CD4-positive, CD25-positive, alpha-beta regulatory T cell (primary cell): ENCODE measurements at regions not wholly inside any gene's neighbourhood (a gene's known extent, or its start where the extent isn't known, plus 50 kb on each side); places are given as distances from the start of the nearest gene placed in this dataset.
"Not testable (repeated sequence)": the region's sequence is repeated elsewhere in the genome, so short reads cannot be mapped to it uniquely, and the experiment has no call there.

Experiments used
- ATAC-seq, 2 donors: fragments of 150-1000 bp; cut with Tn5 transposase; one replicate each; pipeline ENCODE4 v1.10.0; 2021; ENCODE audit warnings: low read depth in 2 of 2, moderate number of reproducible peaks in 2 of 2, moderate library complexity in 1 of 2
- DNase-seq, 3 donors: peaks; one replicate each; pipeline versions ENCODE4 v3.0.0 to v3.0.0-alpha.2; 2012 to 2022; ENCODE audit warnings: mixed read lengths in 1 of 3
- H3K27ac ChIP-seq: one replicate; pipeline ENCODE4 v1.7.0; 2013; ENCODE audit warnings: mild to moderate bottlenecking, low read length; ENCODE audit not compliant: insufficient read depth, poor library complexity, severe bottlenecking
- H3K27me3 ChIP-seq: one replicate; pipeline ENCODE4 v1.7.0; 2013; ENCODE audit warnings: low read length; ENCODE audit not compliant: control insufficient read depth, insufficient read depth
- H3K36me3 ChIP-seq: one replicate; pipeline ENCODE4 v1.7.0; 2013; ENCODE audit warnings: mild to moderate bottlenecking, low read length, moderate library complexity; ENCODE audit not compliant: control insufficient read depth, insufficient read depth
- H3K4me1 ChIP-seq: 2 replicates; pipeline ENCODE4 v1.7.0; 2013; ENCODE audit warnings: mild to moderate bottlenecking, low read length; ENCODE audit not compliant: insufficient read depth, control insufficient read depth, poor library complexity, severe bottlenecking
- H3K4me3 ChIP-seq: one replicate; pipeline ENCODE4 v1.7.0; 2013; ENCODE audit warnings: low read depth, mild to moderate bottlenecking, low read length, moderate library complexity
- H3K9me3 ChIP-seq, 2 experiments: 1 replicate in 1 of 2; 2 replicates in 1 of 2; pipeline ENCODE4 v1.7.0; 2013; ENCODE audit warnings: low read length in 2 of 2, mild to moderate bottlenecking in 1 of 2, moderate library complexity in 1 of 2; ENCODE audit not compliant: control insufficient read depth in 2 of 2
- H3K27ac Mint-ChIP-seq, 3 donors: one replicate each; pipeline ENCODE4 v1.8.0; 2020 to 2022; ENCODE audit warnings: mild to moderate bottlenecking in 3 of 3, mixed read lengths in 3 of 3, moderate library complexity in 2 of 3
- H3K27me3 Mint-ChIP-seq: one replicate; pipeline ENCODE4 v1.8.0; 2022; ENCODE audit warnings: mild to moderate bottlenecking, mixed read lengths
- H3K36me3 Mint-ChIP-seq: one replicate; pipeline ENCODE4 v1.8.0; 2020; ENCODE audit warnings: mixed read lengths
- H3K4me1 Mint-ChIP-seq, 4 donors: one replicate each; pipeline ENCODE4 v1.8.0; 2020 to 2022; ENCODE audit warnings: mixed read lengths in 4 of 4, mild to moderate bottlenecking in 1 of 4
- H3K4me3 Mint-ChIP-seq, 4 donors: one replicate each; pipeline ENCODE4 v1.8.0; 2020 to 2022; ENCODE audit warnings: mild to moderate bottlenecking in 4 of 4, mixed read lengths in 4 of 4, moderate library complexity in 3 of 4
- H3K9me3 Mint-ChIP-seq, 7 donors: one replicate each; pipeline ENCODE4 v1.8.0; 2020 to 2022; ENCODE audit warnings: mixed read lengths in 7 of 7, mild to moderate bottlenecking in 3 of 7, moderate library complexity in 2 of 7

- Mint-ChIP-seq H3K4me3 (no peak overlapping the region), H3K9me3 (peaks cover 0 to 29% (median 10%) of the 10 kb centered on the region in 7 donors), H3K27me3 (no peaks in the 10 kb centered on the region), H3K27ac (no peak overlapping the region), H3K4me1 (no peaks in the 10 kb centered on the region), H3K36me3 (no peaks in the 10 kb centered on the region)
- Histone ChIP-seq H3K27ac (no peak overlapping the region), H3K4me1 (no peaks in the 10 kb centered on the region), H3K9me3 (peaks cover 1 to 3% of the 10 kb centered on the region in 2 experiments), H3K36me3 (no peaks in the 10 kb centered on the region), H3K27me3 (no peaks in the 10 kb centered on the region), H3K4me3 (no peak overlapping the region)
- ATAC-seq (no peak), DNase-seq (no peak)
Observed at GRCh38 chr11:91513734-91514133, 710.9 kb upstream of the FAT3 start.

- Mint-ChIP-seq H3K36me3 (no peaks in the 10 kb centered on the region), H3K9me3 (peaks cover 1 to 18% (median 4%) of the 10 kb centered on the region in 7 donors), H3K4me1 (no peaks in the 10 kb centered on the region), H3K27ac (no peak overlapping the region), H3K27me3 (no peaks in the 10 kb centered on the region), H3K4me3 (no peak overlapping the region)
- ATAC-seq (no peak), DNase-seq (no peak)
- H3K4me1 ChIP-seq: no peaks in the 10 kb centered on the region
- no peaks in the 10 kb centered on the region for H3K27me3 ChIP-seq
- no peak overlapping the region for H3K4me3 ChIP-seq
- H3K9me3 ChIP-seq: no peaks in the 10 kb centered on the region
- no peak overlapping the region for H3K27ac ChIP-seq
- H3K36me3 ChIP-seq: no peaks in the 10 kb centered on the region
Observed at GRCh38 chr11:91497847-91498246, 726.8 kb upstream of the FAT3 start.

- Mint-ChIP-seq H3K27ac (no peak overlapping the region), H3K4me3 (no peak overlapping the region), H3K27me3 (no peaks in the 10 kb centered on the region), H3K4me1 (no peaks in the 10 kb centered on the region), H3K36me3 (no peaks in the 10 kb centered on the region), H3K9me3 (peaks cover 1 to 10% (median 4%) of the 10 kb centered on the region in 7 donors)
- ATAC-seq (no peak), DNase-seq (no peak)
- Histone ChIP-seq H3K4me3 (no peak overlapping the region), H3K36me3 (no peaks in the 10 kb centered on the region), H3K27me3 (no peaks in the 10 kb centered on the region), H3K4me1 (no peaks in the 10 kb centered on the region), H3K9me3 (no peaks in the 10 kb centered on the region), H3K27ac (no peak overlapping the region)
Observed at GRCh38 chr11:91495837-91496236, 728.8 kb upstream of the FAT3 start.

- Histone ChIP-seq H3K36me3 (no peaks in the 10 kb centered on the region), H3K4me3 (no peak overlapping the region), H3K27me3 (no peaks in the 10 kb centered on the region), H3K9me3 (peaks cover 0 to 3% of the 10 kb centered on the region in 2 experiments), H3K27ac (no peak overlapping the region), H3K4me1 (no peaks in the 10 kb centered on the region)
- DNase-seq: no peak
- peaks cover 7 to 28% (median 11%) of the 10 kb centered on the region in 7 donors for H3K9me3 Mint-ChIP-seq
- ATAC-seq: no peak
- H3K4me3 Mint-ChIP-seq: no peak overlapping the region
- H3K4me1 Mint-ChIP-seq: no peaks in the 10 kb centered on the region
- no peak overlapping the region for H3K27ac Mint-ChIP-seq
- no peaks in the 10 kb centered on the region for H3K36me3 Mint-ChIP-seq
- no peaks in the 10 kb centered on the region for H3K27me3 Mint-ChIP-seq
Observed at GRCh38 chr11:91489989-91490388, 734.6 kb upstream of the FAT3 start.

- H3K36me3 Mint-ChIP-seq, H3K27ac Mint-ChIP-seq: not testable (repeated sequence)
Observed at GRCh38 chr11:91483956-91484355, 740.7 kb upstream of the FAT3 start.

GRCh38 chr11:91481875-91482274 is 742.7 kb upstream of the FAT3 start:
- H3K36me3 Mint-ChIP-seq, H3K27ac ChIP-seq, ATAC-seq, H3K27me3 Mint-ChIP-seq, H3K27ac Mint-ChIP-seq, H3K4me3 ChIP-seq, H3K27me3 ChIP-seq, H3K4me3 Mint-ChIP-seq, DNase-seq, H3K4me1 ChIP-seq, H3K36me3 ChIP-seq, H3K4me1 Mint-ChIP-seq, H3K9me3 ChIP-seq: not testable (repeated sequence)
- peaks cover under 1 to 54% (median 8%) of the 10 kb centered on the region in 7 donors for H3K9me3 Mint-ChIP-seq

More at GRCh38 chr11:91483956-91484355, 740.7 kb upstream of the FAT3 start:
- not testable (repeated sequence) for H3K9me3 ChIP-seq, H3K4me1 Mint-ChIP-seq, DNase-seq, H3K4me3 ChIP-seq, H3K27me3 Mint-ChIP-seq, H3K4me1 ChIP-seq, H3K4me3 Mint-ChIP-seq, H3K27ac ChIP-seq, H3K36me3 ChIP-seq, H3K27me3 ChIP-seq, ATAC-seq
- H3K9me3 Mint-ChIP-seq: peaks cover 3 to 42% (median 8%) of the 10 kb centered on the region in 7 donors

- no peak for DNase-seq
Observed at GRCh38 chr11:91470656-91471055, 754.0 kb upstream of the FAT3 start.

GRCh38 chr11:91459840-91460239 is 764.8 kb upstream of the FAT3 start:
- Histone ChIP-seq H3K27ac (no peak overlapping the region), H3K9me3 (peaks cover 0 to 4% of the 10 kb centered on the region in 2 experiments), H3K4me1 (no peaks in the 10 kb centered on the region), H3K4me3 (no peak overlapping the region), H3K27me3 (no peaks in the 10 kb centered on the region), H3K36me3 (no peaks in the 10 kb centered on the region)
- DNase-seq: no peak
- no peaks in the 10 kb centered on the region for H3K36me3 Mint-ChIP-seq
- no peaks in the 10 kb centered on the region for H3K27me3 Mint-ChIP-seq
- no peak overlapping the region for H3K4me3 Mint-ChIP-seq
- ATAC-seq: no peak
- H3K27ac Mint-ChIP-seq: no peak overlapping the region
- peaks cover 0 to 11% (median 5%) of the 10 kb centered on the region in 7 donors for H3K9me3 Mint-ChIP-seq
- no peaks in the 10 kb centered on the region for H3K4me1 Mint-ChIP-seq

More at GRCh38 chr11:91470656-91471055, 754.0 kb upstream of the FAT3 start:
- Histone ChIP-seq H3K4me1 (no peaks in the 10 kb centered on the region), H3K9me3 (peaks cover 3 to 4% of the 10 kb centered on the region in 2 experiments), H3K4me3 (no peak overlapping the region), H3K27me3 (no peaks in the 10 kb centered on the region), H3K36me3 (no peaks in the 10 kb centered on the region), H3K27ac (no peak overlapping the region)
- no peaks in the 10 kb centered on the region for H3K36me3 Mint-ChIP-seq
- no peak overlapping the region for H3K27ac Mint-ChIP-seq
- H3K27me3 Mint-ChIP-seq: peaks cover 4% of the 10 kb centered on the region
- no peak for ATAC-seq
- H3K4me1 Mint-ChIP-seq: no peaks in the 10 kb centered on the region
- no peak overlapping the region for H3K4me3 Mint-ChIP-seq
- peaks cover 0 to 9% (median 3%) of the 10 kb centered on the region in 7 donors for H3K9me3 Mint-ChIP-seq
